BLaER1 treated with 17β-estradiol and CSF1 and Interleukin-3, amounts not matched to agents 10 nM and 100 nM (cell line): ENCODE measurements at regions not wholly inside any gene's neighbourhood (a gene's known extent, or its start where the extent isn't known, plus 50 kb on each side); places are given as distances from the start of the nearest gene placed in this dataset.

Experiments used
- H3K27ac ChIP-seq, 11 experiments: shearing (Covaris generic); formaldehyde crosslinking; 2 replicates each; pipeline ENCODE4 v1.8.1; 2022
- H3K27me3 ChIP-seq, 11 experiments: shearing (Covaris generic); formaldehyde crosslinking; 2 replicates each; pipeline ENCODE4 v1.8.1; 2022
- H3K36me3 ChIP-seq, 11 experiments: shearing (Covaris generic); formaldehyde crosslinking; 2 replicates each; pipeline ENCODE4 v1.8.1; 2022
- H3K4me1 ChIP-seq, 10 experiments: shearing (Covaris generic); formaldehyde crosslinking; 2 replicates each; pipeline ENCODE4 v1.8.1; 2022
- H3K4me2 ChIP-seq, 11 experiments: shearing (Covaris generic); formaldehyde crosslinking; 2 replicates each; pipeline ENCODE4 v1.8.1; 2022
- H3K4me3 ChIP-seq, 10 experiments: shearing (Covaris generic); formaldehyde crosslinking; 2 replicates each; pipeline ENCODE4 v1.8.1; 2022
- H3K9ac ChIP-seq, 11 experiments: shearing (Covaris generic); formaldehyde crosslinking; 2 replicates each; pipeline ENCODE4 v1.8.1; 2022
- H3K9me3 ChIP-seq, 11 experiments: shearing (Covaris generic); formaldehyde crosslinking; replicated peaks in 1 of 11; 2 replicates each; pipeline ENCODE4 v1.8.1; 2022
- H4K20me1 ChIP-seq, 11 experiments: shearing (Covaris generic); formaldehyde crosslinking; 2 replicates each; pipeline ENCODE4 v1.8.1; 2022
- Cebpa-rat ChIP-seq, 11 experiments: shearing (Covaris generic); IDR thresholded peaks; 2 replicates each; pipeline ENCODE4 v1.8.1; 2022

DNA sequence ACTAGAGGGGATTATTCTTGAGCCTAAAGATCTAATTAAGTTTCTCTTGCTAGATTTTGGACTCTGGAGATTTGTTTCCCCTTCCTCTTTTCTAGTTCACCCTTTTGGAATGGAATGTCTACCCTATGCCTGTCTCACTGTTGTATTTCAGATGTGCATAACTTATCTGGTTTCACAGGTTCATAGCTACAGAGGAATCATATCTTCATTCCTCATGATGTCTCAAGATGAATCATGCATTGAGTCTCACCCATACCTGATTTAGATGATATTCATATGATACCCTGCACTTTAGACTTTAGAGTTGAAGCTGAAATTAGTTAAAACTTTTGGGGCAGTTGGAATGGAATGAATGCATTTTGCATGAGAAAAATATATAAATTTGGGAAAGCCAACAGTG is 246.7 kb downstream of the HS3ST1 start:
- no peak for TF ChIP-seq Cebpa-rat (IDR thresholded peaks at IDR 0.05)

DNA sequence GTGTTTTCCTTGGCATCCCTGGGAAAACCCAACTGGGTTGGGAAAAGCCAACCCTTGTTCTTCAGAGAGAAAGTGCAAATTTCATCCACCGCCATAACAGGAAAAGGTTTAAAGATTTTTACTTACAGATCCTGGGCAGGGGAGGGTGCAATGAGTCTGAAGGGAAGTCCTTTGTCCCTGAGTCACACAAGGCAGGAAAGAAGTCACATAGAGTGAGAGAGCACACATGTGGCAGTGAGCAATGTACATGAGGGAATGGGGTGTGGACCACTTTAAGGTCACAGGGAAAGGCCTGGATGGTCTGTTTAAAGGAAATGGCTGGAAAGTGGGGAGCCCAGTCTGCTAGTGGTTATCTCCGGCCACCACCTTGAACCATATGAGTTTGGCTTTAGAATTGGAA is 248.9 kb downstream of the HS3ST1 start:
- no peak overlapping the region for H3K9ac ChIP-seq
- no peaks in the 10 kb centered on the region for H4K20me1 ChIP-seq
- no peak overlapping the region for H3K4me3 ChIP-seq
- no peaks in the 10 kb centered on the region for H3K36me3 ChIP-seq
- no peaks in the 10 kb centered on the region; a peak in 1 of 22 replicates for H3K9me3 ChIP-seq
- no peaks in the 10 kb centered on the region for H3K27me3 ChIP-seq
- no peaks in the 10 kb centered on the region for H3K4me1 ChIP-seq
- H3K4me2 ChIP-seq: no peak overlapping the region
- H3K27ac ChIP-seq: no peak overlapping the region
- no peak for TF ChIP-seq Cebpa-rat (IDR thresholded peaks at IDR 0.05)

More for the DNA sequence above, 246.7 kb downstream of the HS3ST1 start:
- no peaks in the 10 kb centered on the region for H4K20me1 ChIP-seq
- H3K27me3 ChIP-seq: no peaks in the 10 kb centered on the region
- no peak overlapping the region for H3K27ac ChIP-seq
- H3K4me3 ChIP-seq: no peak overlapping the region
- no peaks in the 10 kb centered on the region for H3K4me1 ChIP-seq
- H3K4me2 ChIP-seq: no peak overlapping the region
- H3K36me3 ChIP-seq: no peaks in the 10 kb centered on the region
- H3K9me3 ChIP-seq: peaks cover 0 to 8% (median 4%) of the 10 kb centered on the region in 11 experiments; a peak in 5 of 22 replicates
- H3K9ac ChIP-seq: no peak overlapping the region

DNA sequence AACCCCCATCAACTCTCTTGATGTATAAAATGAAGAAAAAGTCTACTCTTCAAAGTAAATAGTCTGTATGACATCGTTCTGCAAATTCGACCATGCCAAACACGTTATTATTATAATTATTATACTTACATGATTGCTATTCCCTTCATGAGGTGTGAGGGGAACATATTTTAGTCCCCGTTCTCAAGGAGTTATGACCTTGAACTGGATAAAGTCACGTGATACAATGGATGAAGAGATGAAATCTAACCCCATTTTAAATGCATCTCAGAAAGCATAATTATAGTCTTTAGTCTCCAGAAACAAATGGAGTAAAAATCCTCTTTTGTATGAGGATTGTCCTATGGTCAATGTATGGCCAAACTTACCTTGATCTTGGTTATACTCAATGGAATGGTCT is 250.3 kb downstream of the HS3ST1 start:
- Histone ChIP-seq H3K36me3 (no peaks in the 10 kb centered on the region), H3K27me3 (no peaks in the 10 kb centered on the region), H3K4me1 (no peaks in the 10 kb centered on the region), H4K20me1 (no peaks in the 10 kb centered on the region), H3K4me3 (no peak overlapping the region), H3K27ac (no peak overlapping the region), H3K9ac (no peak overlapping the region), H3K9me3 (no peaks in the 10 kb centered on the region), H3K4me2 (no peak overlapping the region)
- TF ChIP-seq Cebpa-rat (IDR thresholded peaks at IDR 0.05): no peak

DNA sequence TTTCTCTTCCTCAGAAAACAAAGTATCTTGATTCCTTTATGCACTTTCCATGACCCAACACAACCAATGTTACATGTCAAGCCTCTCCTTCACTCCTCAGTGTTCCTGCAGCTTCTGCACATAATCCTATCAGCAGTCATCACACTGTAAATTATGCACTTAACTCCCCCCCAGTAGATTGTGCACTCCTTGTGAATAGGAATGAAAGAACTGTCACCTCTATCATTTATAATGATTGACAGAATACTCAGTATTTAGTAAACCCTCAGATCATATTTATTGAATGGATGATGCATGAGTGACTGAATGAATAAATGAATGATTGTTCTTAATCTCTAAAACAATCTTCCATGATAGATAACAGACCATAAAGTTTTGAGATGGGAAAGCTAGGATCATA is 253.3 kb downstream of the HS3ST1 start:
- Histone ChIP-seq H3K27ac (no peak overlapping the region), H3K4me1 (no peaks in the 10 kb centered on the region), H3K9ac (no peak overlapping the region), H3K27me3 (no peaks in the 10 kb centered on the region), H3K4me3 (no peak overlapping the region), H3K36me3 (no peaks in the 10 kb centered on the region), H3K9me3 (peaks cover 0 to 7% (median 0%) of the 10 kb centered on the region in 11 experiments; a peak in 3 of 22 replicates), H3K4me2 (no peak overlapping the region), H4K20me1 (no peaks in the 10 kb centered on the region)
- TF ChIP-seq Cebpa-rat (IDR thresholded peaks at IDR 0.05): no peak

DNA sequence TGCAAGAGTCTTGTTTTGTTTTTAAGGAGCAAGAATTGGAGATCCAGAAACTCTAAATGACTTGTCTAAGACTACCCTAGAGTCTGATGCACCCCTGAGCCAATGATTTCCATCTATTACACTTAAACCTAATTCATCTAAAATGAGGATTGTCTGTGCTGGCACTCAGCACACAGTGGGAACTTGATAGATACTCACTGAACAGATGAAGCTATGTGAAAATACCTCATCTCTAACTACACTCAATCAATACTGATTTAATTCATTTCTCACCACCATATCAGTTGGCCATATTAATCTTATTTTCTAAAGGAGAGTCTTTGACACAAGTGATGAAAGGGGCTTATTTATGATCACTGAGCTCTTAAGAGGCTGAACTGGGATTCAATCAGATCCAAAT is 262.1 kb downstream of the HS3ST1 start:
- no peak overlapping the region for H3K9ac ChIP-seq
- H3K27me3 ChIP-seq: no peaks in the 10 kb centered on the region
- H3K4me3 ChIP-seq: no peak overlapping the region
- H3K4me2 ChIP-seq: no peak overlapping the region
- no peaks in the 10 kb centered on the region; a peak in 1 of 20 replicates for H3K4me1 ChIP-seq
- no peaks in the 10 kb centered on the region for H4K20me1 ChIP-seq
- H3K36me3 ChIP-seq: no peaks in the 10 kb centered on the region
- peaks cover 0 to 5% (median 0%) of the 10 kb centered on the region in 11 experiments; a peak in 3 of 22 replicates for H3K9me3 ChIP-seq
- no peak overlapping the region for H3K27ac ChIP-seq
- no peak for TF ChIP-seq Cebpa-rat (IDR thresholded peaks at IDR 0.05)

DNA sequence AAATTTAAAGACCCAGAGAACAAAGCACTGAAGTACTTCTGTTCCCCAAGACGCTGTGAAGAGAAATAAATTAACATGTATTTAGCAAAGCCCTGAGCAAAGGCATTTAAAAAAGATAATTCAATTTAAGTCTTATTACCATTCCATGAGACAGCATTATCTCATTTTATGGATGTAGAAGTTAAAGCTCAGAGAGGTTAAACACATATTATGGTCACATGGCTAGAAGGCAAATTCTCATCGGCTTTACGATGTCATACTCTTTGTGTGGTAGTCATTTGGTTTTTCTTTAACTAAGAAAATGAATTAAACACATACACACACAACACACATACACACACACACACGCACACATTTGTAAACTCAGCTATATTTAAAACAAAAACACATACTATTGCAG is 262.7 kb downstream of the HS3ST1 start:
- no peak overlapping the region for H3K4me2 ChIP-seq
- no peak overlapping the region for H3K4me3 ChIP-seq
- H4K20me1 ChIP-seq: no peaks in the 10 kb centered on the region

DNA sequence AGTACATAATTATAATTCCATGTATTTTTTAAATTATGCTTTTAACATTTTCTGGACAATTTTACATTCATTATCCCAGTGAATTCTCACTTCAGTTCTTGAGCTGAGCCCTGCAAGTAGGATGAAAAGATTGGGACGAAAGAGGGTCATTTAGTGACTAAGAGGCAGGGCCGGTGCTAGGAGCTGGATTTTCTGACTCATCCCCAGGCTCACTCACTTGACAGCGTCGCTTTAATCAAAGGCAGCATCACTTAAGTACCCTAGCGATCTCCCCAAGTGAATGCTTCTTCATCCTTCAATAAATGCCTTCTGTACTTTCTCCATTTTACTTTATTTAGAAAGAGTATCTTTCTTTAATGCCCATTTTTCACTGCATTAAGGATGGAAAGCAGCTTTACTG is 263.6 kb downstream of the HS3ST1 start:
- H3K27ac ChIP-seq: no peak overlapping the region
- H3K36me3 ChIP-seq: no peaks in the 10 kb centered on the region
- H3K27me3 ChIP-seq: no peaks in the 10 kb centered on the region
- TF ChIP-seq Cebpa-rat (IDR thresholded peaks at IDR 0.05): no peak
- H3K4me2 ChIP-seq: no peak overlapping the region
- peaks cover 0 to 5% (median 0%) of the 10 kb centered on the region in 11 experiments; a peak in 3 of 22 replicates for H3K9me3 ChIP-seq
- no peaks in the 10 kb centered on the region; a peak in 1 of 20 replicates for H3K4me1 ChIP-seq
- no peak overlapping the region for H3K9ac ChIP-seq
- H4K20me1 ChIP-seq: no peaks in the 10 kb centered on the region
- H3K4me3 ChIP-seq: no peak overlapping the region

More for the DNA sequence above, 262.7 kb downstream of the HS3ST1 start:
- H3K27me3 ChIP-seq: no peaks in the 10 kb centered on the region
- no peaks in the 10 kb centered on the region for H3K36me3 ChIP-seq
- H3K9ac ChIP-seq: no peak overlapping the region
- no peak overlapping the region for H3K27ac ChIP-seq
- H3K9me3 ChIP-seq: peaks cover 0 to 5% (median 0%) of the 10 kb centered on the region in 11 experiments; a peak in 3 of 22 replicates
- no peak for TF ChIP-seq Cebpa-rat (IDR thresholded peaks at IDR 0.05)
- H3K4me1 ChIP-seq: no peaks in the 10 kb centered on the region; a peak in 1 of 20 replicates

DNA sequence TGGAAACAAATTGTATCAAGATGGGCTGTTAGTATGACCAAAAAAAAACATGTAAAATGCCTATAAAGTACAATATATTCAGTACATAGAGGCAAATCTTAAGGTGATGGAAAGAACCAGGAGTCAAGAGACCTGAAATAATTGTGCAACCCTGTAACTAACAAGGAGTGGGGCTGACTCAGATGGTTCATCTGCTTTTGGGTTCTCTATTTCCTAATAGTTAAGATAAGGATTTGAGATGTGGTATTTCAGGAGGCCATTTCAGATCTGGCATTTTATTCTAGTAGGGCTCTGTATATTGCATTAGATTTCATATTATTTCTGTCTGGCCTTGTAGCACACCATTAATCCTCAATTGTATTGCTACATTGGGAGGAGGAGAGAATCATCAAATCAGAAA is 268.4 kb downstream of the HS3ST1 start:
- Histone ChIP-seq H3K4me1 (peaks cover 0 to 8% (median 2%) of the 10 kb centered on the region in 10 experiments; a peak in 6 of 20 replicates), H3K9me3 (peaks cover 0 to 5% (median 0%) of the 10 kb centered on the region in 11 experiments; a peak in 3 of 22 replicates), H4K20me1 (no peaks in the 10 kb centered on the region), H3K4me3 (no peak overlapping the region), H3K27ac (no peak overlapping the region), H3K36me3 (no peaks in the 10 kb centered on the region), H3K9ac (no peak overlapping the region), H3K27me3 (no peaks in the 10 kb centered on the region), H3K4me2 (no peak overlapping the region)
- no peak for TF ChIP-seq Cebpa-rat (IDR thresholded peaks at IDR 0.05)

DNA sequence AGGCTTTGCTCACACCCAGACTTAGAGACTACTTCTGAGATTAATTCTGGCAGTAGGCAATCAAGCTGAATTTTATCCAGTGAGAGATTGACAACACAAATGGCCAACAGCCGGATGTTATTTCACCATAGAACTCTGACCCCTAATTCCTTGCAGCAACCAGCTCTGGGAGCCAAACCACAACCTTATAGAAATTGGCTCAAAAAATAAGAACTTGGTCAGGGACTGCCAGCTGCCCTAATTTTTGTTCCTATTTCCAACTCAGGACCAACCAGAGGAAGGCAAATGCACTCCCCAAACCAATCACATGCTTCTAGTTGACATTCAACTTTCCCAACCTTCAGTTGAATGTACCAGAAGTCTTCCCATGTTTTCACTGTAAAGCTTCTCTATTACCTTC is 269.7 kb downstream of the HS3ST1 start:
- Histone ChIP-seq H3K27ac (no peak overlapping the region), H3K9me3 (peaks cover 0 to 5% (median 0%) of the 10 kb centered on the region in 11 experiments; a peak in 3 of 22 replicates), H3K36me3 (no peaks in the 10 kb centered on the region), H3K9ac (no peak overlapping the region), H3K27me3 (no peaks in the 10 kb centered on the region), H4K20me1 (no peaks in the 10 kb centered on the region), H3K4me3 (no peak overlapping the region), H3K4me2 (no peak overlapping the region), H3K4me1 (peaks cover 0 to 12% (median 2%) of the 10 kb centered on the region in 10 experiments; a peak in 6 of 20 replicates)
- no peak for TF ChIP-seq Cebpa-rat (IDR thresholded peaks at IDR 0.05)

DNA sequence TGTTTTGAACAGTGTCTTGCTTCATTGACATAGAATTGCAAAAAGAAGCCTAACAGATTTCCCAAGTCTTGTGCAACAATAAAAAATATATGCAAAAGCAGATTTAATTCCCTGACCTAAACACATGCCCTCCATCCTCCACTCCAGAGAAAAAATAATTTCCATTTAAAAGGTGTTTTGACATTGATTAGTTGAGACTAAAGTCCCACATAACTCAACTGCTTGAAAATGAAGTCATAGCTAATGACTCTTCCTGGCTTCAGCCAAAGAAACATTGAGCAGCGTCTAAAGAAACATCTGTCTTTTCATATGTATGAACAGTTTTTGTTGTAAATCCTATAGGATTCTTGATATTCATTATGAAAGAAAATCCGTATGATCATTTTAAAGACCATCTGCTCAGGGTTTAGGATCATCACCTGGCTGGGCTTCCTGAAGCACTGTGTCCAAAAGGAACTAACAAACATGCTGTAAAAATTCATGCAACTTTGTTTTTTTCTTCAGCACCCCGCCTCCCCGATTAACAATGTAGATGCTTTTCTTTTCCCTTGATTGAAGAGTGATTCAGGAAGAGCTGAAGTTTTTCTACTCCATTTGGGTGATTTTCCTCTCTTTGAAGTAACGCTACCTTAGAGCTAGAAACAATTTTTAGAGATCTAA is 273.4 kb downstream of the HS3ST1 start:
- Histone ChIP-seq H3K27ac (no peak overlapping the region), H3K27me3 (no peaks in the 10 kb centered on the region), H3K4me3 (no peak overlapping the region), H3K9me3 (peaks cover 0 to 10% (median 0%) of the 10 kb centered on the region in 11 experiments; a peak in 3 of 22 replicates), H3K4me2 (peak overlapping the region in 5 of 11 experiments; percentile 5 to 48 (median 23); a peak in 7 of 22 replicates), H3K36me3 (no peaks in the 10 kb centered on the region), H3K9ac (no peak overlapping the region), H3K4me1 (peaks cover 0 to 13% (median 2%) of the 10 kb centered on the region in 10 experiments; a peak in 6 of 20 replicates), H4K20me1 (no peaks in the 10 kb centered on the region)
- no peak for TF ChIP-seq Cebpa-rat (IDR thresholded peaks at IDR 0.05)
